H1 (cell line): ENCODE measurements at regions not wholly inside any gene's neighbourhood (a gene's known extent, or its start where the extent isn't known, plus 50 kb on each side); places are given as distances from the start of the nearest gene placed in this dataset.

Experiments used
- ASH2L ChIP-seq: fragments of 200-600, 300-600 bp; sonication (generic); IDR thresholded peaks from one replicate; pipeline ENCODE4 v1.7.1; 2017; ENCODE audit warnings: low read length
- GTF2F1 ChIP-seq: IDR thresholded peaks from 2 replicates; pipeline ENCODE4 v1.6.1; 2012; ENCODE audit warnings: low read depth, low read length, improper control_type of control experiment, borderline replicate concordance
- RAD21 ChIP-seq, 2 experiments: IDR thresholded peaks in 1 of 2; conservative IDR thresholded peaks in 1 of 2; 2 replicates each; pipeline ENCODE4 v1.6.1; 2011; ENCODE audit warnings: low read depth in 2 of 2, low read length in 2 of 2, improper control_type of control experiment in 1 of 2, inconsistent platforms in 1 of 2, mild to moderate bottlenecking in 1 of 2, moderate library complexity in 1 of 2
- RFX5 ChIP-seq: IDR thresholded peaks from 2 replicates; pipeline ENCODE4 v1.6.1; 2011; ENCODE audit warnings: low read depth, low read length, improper control_type of control experiment, borderline replicate concordance

GRCh38 chr10:44567471-44567870 lies 182.6 kb upstream of the CXCL12 start (continued):
- TF ChIP-seq RFX5, result no peak
- no peak for TF ChIP-seq GTF2F1
- no peak for TF ChIP-seq ASH2L
- TF ChIP-seq RAD21 (IDR thresholded peaks at IDR 0.05 in 1 of 2, conservative IDR thresholded peaks at IDR 0.05 in 1 of 2; ENCODE audit: low read depth in 2 of 2, low read length in 2 of 2), result no peak
